Erythroblast (primary cell): ENCODE measurements at regions not wholly inside any gene's neighbourhood (a gene's known extent, or its start where the extent isn't known, plus 50 kb on each side); places are given as distances from the start of the nearest gene placed in this dataset.

Experiments
- GATA1 ChIP-seq: IDR thresholded peaks from 2 replicates; pipeline ENCODE4 v1.6.1; 2011; ENCODE audit warnings: low read depth, mild to moderate bottlenecking, control low read depth, low read length, moderate library complexity
- POLR2A ChIP-seq: IDR thresholded peaks from 2 replicates; pipeline ENCODE4 v1.6.1; 2011; ENCODE audit warnings: mild to moderate bottlenecking, low read length

GRCh38 chr10:70974351-70974901, 86.1 kb upstream of the PCBD1 start:
- no peak for TF ChIP-seq POLR2A
- no peak for TF ChIP-seq GATA1
